Activated CD4-positive, alpha-beta T cell treated with anti-CD3 and anti-CD28 coated beads for 36 hours (primary cell): ENCODE measurements at regions not wholly inside any gene's neighbourhood (a gene's known extent, or its start where the extent isn't known, plus 50 kb on each side); places are given as distances from the start of the nearest gene placed in this dataset.
"Not testable (repeated sequence)": the region's sequence is repeated elsewhere in the genome, so short reads cannot be mapped to it uniquely, and the experiment has no call there.

Experiments used
- ATAC-seq: fragments of 200-7000 bp; cut with Tn5 transposase; one replicate; pipeline ENCODE4 v1.10.0; 2021; ENCODE audit warnings: mild to moderate bottlenecking, moderate library complexity
- CTCF ChIA-PET: fragments of 350-600 bp; sonication (Branson Sonifier 250); formaldehyde crosslinking; loops from one replicate; lab custom pipeline; 2021; ENCODE audit warnings: antibody characterized with exemption; lab: Charles Lee
- POLR2A ChIA-PET: fragments of 350-600 bp; sonication (Branson Sonifier 250); formaldehyde crosslinking; loops from one replicate; lab custom pipeline; 2021; ENCODE audit warnings: antibody characterized with exemption, inconsistent platforms; lab: Charles Lee
- DNase-seq: peaks from one replicate; pipeline ENCODE4 v3.0.0-alpha.2; 2020
- H3K27ac Mint-ChIP-seq: one replicate; pipeline ENCODE4 v1.8.0; 2021; ENCODE audit warnings: mixed read lengths
- H3K27me3 Mint-ChIP-seq: one replicate; pipeline ENCODE4 v1.8.0; 2021; ENCODE audit warnings: mixed read lengths
- H3K36me3 Mint-ChIP-seq: one replicate; pipeline ENCODE4 v1.8.0; 2021; ENCODE audit warnings: low read depth, mixed read lengths
- H3K4me1 Mint-ChIP-seq: one replicate; pipeline ENCODE4 v1.8.0; 2021; ENCODE audit warnings: mixed read lengths
- H3K4me3 Mint-ChIP-seq: one replicate; pipeline ENCODE4 v1.8.0; 2021; ENCODE audit warnings: mild to moderate bottlenecking, moderate library complexity, mixed read lengths
- H3K9me3 Mint-ChIP-seq: one replicate; pipeline ENCODE4 v1.8.0; 2021; ENCODE audit warnings: low read depth, mixed read lengths
- intact Hi-C, 2 experiments: fragments of 100-400 bp; cut with DNase I in 1 of 2; cut with micrococcal nuclease in 1 of 2; formaldehyde crosslinking; loops; one replicate each; pipeline versions ENCODE4 v1.14.2 to v1.15.1; 2022 to 2024; cut with DNase I, micrococcal nuclease

- no peak for DNase-seq
- POLR2A ChIA-PET: no interaction called here
- H3K4me1 Mint-ChIP-seq: no peaks in the 10 kb centered on the region
- no peaks in the 10 kb centered on the region for H3K27me3 Mint-ChIP-seq
- no peak overlapping the region for H3K4me3 Mint-ChIP-seq
- no peak for ATAC-seq
- H3K36me3 Mint-ChIP-seq: no peaks in the 10 kb centered on the region
- H3K9me3 Mint-ChIP-seq: no peaks in the 10 kb centered on the region
- H3K27ac Mint-ChIP-seq: no peak overlapping the region
- CTCF ChIA-PET: interaction anchor here (0.5 kb wide), 1 partner anchor 943 kb away, joined by 3 read pairs; no protein-coding TSS in a partner anchor
- intact Hi-C loops: no loop called here
These were observed 65.9 kb upstream of the ACTR3 start for GRCh38 chr2:113823716-113824595.

GRCh38 chr2:113822087-113822815 is 65.8 kb upstream of the SLC35F5 start:
- ChIA-PET CTCF (interaction anchor here (1.0 kb wide), 1 partner anchor 54 kb away, joined by 3 read pairs; no protein-coding TSS in a partner anchor), POLR2A (no interaction called here)
- DNase-seq (no peak), ATAC-seq (no peak)
- intact Hi-C loops: no loop called here
- Mint-ChIP-seq H3K9me3 (no peaks in the 10 kb centered on the region), H3K4me1 (no peaks in the 10 kb centered on the region), H3K36me3 (no peaks in the 10 kb centered on the region), H3K27me3 (no peaks in the 10 kb centered on the region), H3K27ac (no peak overlapping the region), H3K4me3 (no peak overlapping the region)

GRCh38 chr2:113818382-113818951 is 62.0 kb upstream of the SLC35F5 start:
- DNase-seq (no peak), ATAC-seq (no peak)
- Mint-ChIP-seq H3K36me3 (peaks cover 3% of the 10 kb centered on the region), H3K4me1 (no peaks in the 10 kb centered on the region), H3K27me3 (no peaks in the 10 kb centered on the region), H3K4me3 (no peak overlapping the region), H3K9me3 (no peaks in the 10 kb centered on the region), H3K27ac (no peak overlapping the region)
- POLR2A ChIA-PET: no interaction called here
- CTCF ChIA-PET: interaction anchor here (0.6 to 0.9 kb wide), 3 partner anchors 19 to 93 kb away, joined by 3 to 6 read pairs (median 3); no protein-coding TSS in a partner anchor
- intact Hi-C loops: no loop called here

DNA sequence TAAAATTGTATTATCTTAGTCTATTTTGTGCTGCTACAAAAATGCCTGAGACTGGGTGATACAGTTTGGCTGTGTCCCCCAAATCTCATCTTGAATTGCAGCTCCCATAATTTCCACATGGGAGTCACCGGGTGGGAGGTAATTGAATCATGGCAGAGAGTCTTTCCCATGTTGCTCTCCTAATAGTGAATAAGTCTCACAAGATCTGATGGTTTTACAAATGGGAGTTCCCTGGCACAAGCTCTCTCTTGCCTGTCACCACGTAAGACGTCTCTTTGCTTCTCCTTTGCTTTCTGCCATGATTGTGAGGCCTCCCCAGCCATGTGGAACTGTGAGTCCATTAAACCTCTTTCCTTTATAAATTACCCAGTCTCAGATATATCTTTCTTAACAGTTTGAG is 57.0 kb upstream of the SLC35F5 start:
- H3K27me3 Mint-ChIP-seq, H3K4me1 Mint-ChIP-seq, CTCF ChIA-PET, intact Hi-C loops, ATAC-seq, H3K9me3 Mint-ChIP-seq, DNase-seq, POLR2A ChIA-PET, H3K4me3 Mint-ChIP-seq, H3K27ac Mint-ChIP-seq, H3K36me3 Mint-ChIP-seq: not testable (repeated sequence)

GRCh38 chr2:113812204-113812603 is 55.8 kb upstream of the SLC35F5 start:
- no peak overlapping the region for H3K4me3 Mint-ChIP-seq
- intact Hi-C loops: no loop called here
- H3K27ac Mint-ChIP-seq: no peak overlapping the region
- CTCF ChIA-PET: interaction anchor here (0.6 to 0.8 kb wide), 2 partner anchors 14 to 52 kb away, joined by 3 read pairs; no protein-coding TSS in a partner anchor
- POLR2A ChIA-PET: no interaction called here
- ATAC-seq: no peak
- H3K27me3 Mint-ChIP-seq: no peaks in the 10 kb centered on the region
- H3K9me3 Mint-ChIP-seq: peaks cover 2% of the 10 kb centered on the region
- no peaks in the 10 kb centered on the region for H3K4me1 Mint-ChIP-seq
- DNase-seq: no peak
- H3K36me3 Mint-ChIP-seq: peaks cover 5% of the 10 kb centered on the region

GRCh38 chr2:113809076-113809736 is 52.8 kb upstream of the SLC35F5 start:
- Mint-ChIP-seq H3K4me3 (no peak overlapping the region), H3K4me1 (no peaks in the 10 kb centered on the region), H3K9me3 (peaks cover 2% of the 10 kb centered on the region), H3K36me3 (peaks cover 2% of the 10 kb centered on the region), H3K27ac (no peak overlapping the region), H3K27me3 (no peaks in the 10 kb centered on the region)
- intact Hi-C loops: no loop called here
- ATAC-seq (no peak), DNase-seq (no peak)
- ChIA-PET POLR2A (no interaction called here), CTCF (interaction anchor here (0.5 kb wide), 1 partner anchor 21 kb away, joined by 3 read pairs; no protein-coding TSS in a partner anchor)

DNA sequence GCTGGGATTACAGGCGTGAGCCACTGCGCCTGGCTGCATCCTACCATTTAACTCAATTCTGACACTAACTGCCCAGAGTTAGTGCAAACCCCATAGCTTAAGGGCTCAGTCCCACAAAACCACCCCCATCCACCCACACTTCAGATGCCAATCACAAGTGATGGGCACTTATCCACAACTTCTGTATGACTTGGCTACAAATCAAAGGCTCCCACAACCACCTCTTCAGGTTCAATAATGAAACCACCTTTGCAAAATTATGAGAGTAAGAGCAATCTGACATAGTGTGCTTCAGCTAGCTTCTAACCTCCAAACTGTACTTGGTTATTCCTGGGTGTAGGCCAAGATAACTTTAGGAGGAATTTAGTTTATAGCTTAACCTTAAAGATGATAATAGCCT is 51.3 kb upstream of the SLC35F5 start:
- H3K9me3 Mint-ChIP-seq: peaks cover 2% of the 10 kb centered on the region
- DNase-seq (no peak), ATAC-seq (no peak)
- ChIA-PET CTCF (interaction anchor here (0.7 kb wide), 1 partner anchor 29 kb away, joined by 3 read pairs; no protein-coding TSS in a partner anchor), POLR2A (interaction anchor here (0.7 kb wide), 1 partner anchor 56 kb away, joined by 3 read pairs; no protein-coding TSS in a partner anchor)
- no peaks in the 10 kb centered on the region for H3K4me1 Mint-ChIP-seq
- no peaks in the 10 kb centered on the region for H3K27me3 Mint-ChIP-seq
- H3K4me3 Mint-ChIP-seq: no peak overlapping the region
- intact Hi-C loops: no loop called here
- no peak overlapping the region for H3K27ac Mint-ChIP-seq
- H3K36me3 Mint-ChIP-seq: peaks cover 2% of the 10 kb centered on the region

DNA sequence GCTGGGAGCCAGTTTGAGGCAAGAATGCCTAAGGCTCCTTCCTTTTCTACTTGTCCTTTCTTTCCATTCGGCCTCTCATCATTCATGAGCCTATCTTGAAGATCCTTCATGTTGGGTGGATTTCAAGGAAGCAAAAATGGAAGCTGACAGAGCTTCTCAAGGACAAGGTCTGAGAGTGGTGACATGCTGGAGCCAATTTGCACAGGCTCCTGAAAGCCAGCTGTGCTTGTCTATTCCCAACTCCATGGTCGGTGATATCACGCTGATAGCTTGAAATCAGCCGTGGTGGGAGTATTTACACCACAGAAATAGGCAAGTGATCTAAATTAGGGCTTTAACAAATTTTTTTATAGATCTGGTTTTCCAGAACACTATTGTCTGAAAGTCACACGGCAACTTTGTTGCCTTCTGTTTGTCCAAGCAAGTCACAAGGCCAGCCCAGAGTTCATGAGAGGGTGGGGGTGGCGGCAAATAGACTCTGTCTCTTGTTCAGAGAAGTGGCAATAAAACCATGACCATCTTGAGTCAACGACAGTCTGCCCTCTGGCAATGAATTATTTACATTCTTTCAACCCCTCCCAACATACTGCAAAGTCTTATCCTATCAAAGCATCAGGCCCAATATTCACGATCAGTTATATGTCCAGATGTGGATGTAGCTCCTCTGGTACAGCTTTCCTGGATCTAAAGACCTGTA is 49.9 kb upstream of the SLC35F5 start:
- Mint-ChIP-seq H3K27me3 (no peaks in the 10 kb centered on the region), H3K9me3 (peaks cover 2% of the 10 kb centered on the region), H3K4me1 (no peaks in the 10 kb centered on the region), H3K27ac (no peak overlapping the region), H3K4me3 (no peak overlapping the region), H3K36me3 (peaks cover 2% of the 10 kb centered on the region)
- intact Hi-C loops: no loop called here
- no peak for ATAC-seq
- ChIA-PET POLR2A (no interaction called here), CTCF (interaction anchor here (1.5 kb wide), 1 partner anchor 25 kb away, joined by 4 read pairs; no protein-coding TSS in a partner anchor)
- DNase-seq: no peak
